Testis (tissue), 2 donors: ENCODE measurements at regions not wholly inside any gene's neighbourhood (a gene's known extent, or its start where the extent isn't known, plus 50 kb on each side); places are given as distances from the start of the nearest gene placed in this dataset.

Source experiments
- CTCF ChIP-seq, 3 experiments: fragments of 450-650 bp in 2 of 3; fragments of 200-600 bp in 1 of 3; sonication (generic) in 1 of 3; IDR thresholded peaks; one replicate each; pipeline ENCODE4 v1.5.1; 2016 to 2019; ENCODE audit warnings: antibody characterized with exemption in 3 of 3, mild to moderate bottlenecking in 2 of 3, moderate library complexity in 1 of 3
- POLR2A ChIP-seq: fragments of 450-650 bp; IDR thresholded peaks from one replicate; pipeline ENCODE4 v1.6.1; 2017; ENCODE audit warnings: antibody characterized with exemption, mild to moderate bottlenecking, moderate library complexity

DNA sequence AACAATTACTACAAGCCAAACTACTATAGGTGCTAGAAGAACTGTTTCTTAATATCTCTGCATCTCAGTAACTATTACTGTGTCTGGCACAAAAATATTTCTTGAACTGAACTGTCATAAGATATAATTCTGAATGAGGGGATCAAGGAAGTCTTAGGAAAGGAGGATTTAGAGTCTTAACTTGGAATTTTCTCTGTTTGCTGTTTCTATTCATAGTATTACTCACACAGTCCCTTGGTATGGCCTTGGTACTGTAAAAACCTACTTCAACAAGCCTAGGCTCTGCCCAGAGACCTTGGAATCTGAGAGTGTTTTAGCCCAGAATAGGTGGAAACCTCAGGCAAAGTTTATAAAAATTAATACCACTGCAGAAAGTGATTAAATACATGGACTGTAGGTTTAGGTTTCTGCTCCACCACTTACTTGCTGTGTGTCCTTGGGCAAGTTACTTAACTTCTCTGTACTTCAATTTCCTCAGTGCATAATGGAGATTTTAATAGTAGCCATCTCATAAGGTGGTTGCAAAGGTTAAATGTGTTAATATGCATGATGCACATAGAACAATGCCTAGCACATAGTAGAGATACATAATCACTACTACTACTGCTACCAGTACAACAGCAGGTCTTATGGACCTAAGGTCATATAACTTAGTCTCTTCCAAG lies 87.4 kb upstream of the NFIA start:
- TF ChIP-seq CTCF (IDR thresholded peaks at IDR 0.05) (no peak), POLR2A (no peak)
